Stomach (tissue), 8 donors: ENCODE measurements at regions not wholly inside any gene's neighbourhood (a gene's known extent, or its start where the extent isn't known, plus 50 kb on each side); places are given as distances from the start of the nearest gene placed in this dataset.
A peak's percentile ranks its signal among the peaks of the same experiment; 100 is the strongest.
"Not testable (repeated sequence)": the region's sequence is repeated elsewhere in the genome, so short reads cannot be mapped to it uniquely, and the experiment has no call there.

ENCODE experiments used
- DNase-seq, 2 donors: peaks; one replicate each; pipeline versions ENCODE4 v3.0.0 to v3.0.0-alpha.2; 2013 to 2019
- H3K27ac ChIP-seq, 5 donors: fragments of 200-600 bp in 4 of 5; sonication (generic) in 4 of 5; one replicate each; pipeline ENCODE4 v1.5.1; 2013 to 2019; ENCODE audit warnings: mild to moderate bottlenecking in 1 of 5, moderate library complexity in 1 of 5
- H3K27me3 ChIP-seq, 3 donors: fragments of 200-600 bp; sonication (generic); one replicate each; pipeline ENCODE4 v1.5.1; 2017 to 2019; ENCODE audit warnings: mixed run types in 1 of 3
- H3K36me3 ChIP-seq, 4 donors: fragments of 200-600 bp; sonication (generic); 1 replicate in 3 of 4; 2 replicates in 1 of 4; pipeline ENCODE4 v1.5.1; 2016 to 2019
- H3K4me1 ChIP-seq, 4 donors: fragments of 200-600 bp; sonication (generic); one replicate each; pipeline ENCODE4 v1.5.1; 2016 to 2019
- H3K4me3 ChIP-seq, 4 donors: fragments of 200-600 bp; sonication (generic) in 3 of 4; one replicate each; pipeline ENCODE4 v1.5.1; 2016 to 2019; ENCODE audit warnings: mild to moderate bottlenecking in 1 of 4
- H3K9me3 ChIP-seq, 4 donors: fragments of 200-600 bp; sonication (generic); one replicate each; pipeline ENCODE4 v1.5.1; 2016 to 2019
- EP300 ChIP-seq: sonication (generic); formaldehyde crosslinking; IDR thresholded peaks from one replicate; pipeline ENCODE4 v1.6.1; 2017; ENCODE audit warnings: antibody characterized with exemption
- POLR2A ChIP-seq, 4 donors: fragments of 450-650 bp; IDR thresholded peaks; one replicate each; pipeline ENCODE4 v1.6.1; 2016; ENCODE audit warnings: antibody characterized with exemption in 4 of 4, control low read depth in 2 of 4, mild to moderate bottlenecking in 1 of 4, moderate library complexity in 1 of 4
- POLR2AphosphoS5 ChIP-seq, 3 donors: sonication (generic); formaldehyde crosslinking; IDR thresholded peaks; one replicate each; pipeline ENCODE4 v1.6.1; 2016; ENCODE audit warnings: antibody characterized with exemption in 3 of 3
- WGBS, 5 donors: extraction: QIAGEN DNeasy Blood & Tissue Kit in 3 of 5; methylation state at CpG; one replicate each; pipeline versions ENCODE4 v1.1.5 to v1.1.7; 2013 to 2018; 5-methylcytosine and 5-hydroxymethylcytosine counted together
- intact Hi-C: fragments of 100-400 bp; cut with DNase I; formaldehyde crosslinking; loops from one replicate; pipeline ENCODE4 v1.15.1; 2023; ENCODE audit warnings: low total_unique reads
- TF ChIP-seq, protein P1 (sequence below), 7 experiments: fragments of 450-650 bp in 4 of 7; fragments of 200-600 bp in 3 of 7; sonication (generic) in 3 of 7; IDR thresholded peaks; one replicate each; pipeline ENCODE4 v1.5.1; 2016 to 2019; ENCODE audit warnings: antibody characterized with exemption in 7 of 7, control low read depth in 2 of 7, mild to moderate bottlenecking in 1 of 7
- donor health status: healthy with polysubstance abuse.
- donor health status: Bipolar disorder and iron deficiency.
- donor health status: healthy.

DNA sequence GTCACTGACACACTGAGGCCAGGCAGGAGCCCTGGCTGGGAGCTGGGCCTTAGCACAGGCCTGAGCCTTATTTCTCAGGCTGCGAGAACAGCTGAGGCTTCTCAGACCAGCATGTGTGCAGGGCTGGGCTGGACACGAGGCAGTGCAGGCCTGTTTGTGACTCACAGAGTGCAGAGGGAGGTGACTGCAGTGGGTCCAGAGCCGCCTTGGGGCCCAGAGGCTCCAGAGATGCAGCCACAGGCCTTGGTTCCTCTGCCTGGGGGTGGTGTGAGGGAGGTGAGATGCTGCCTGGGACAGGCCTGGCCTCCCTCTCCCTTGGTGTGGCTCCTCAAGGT, 61.2 kb upstream of the ETV3 start:
- TF ChIP-seq POLR2A (IDR thresholded peaks at IDR 0.05): no peak
- no peak for TF ChIP-seq POLR2AphosphoS5 (IDR thresholded peaks at IDR 0.05)
- no peak for TF ChIP-seq EP300
- TF ChIP-seq, protein P1, sequence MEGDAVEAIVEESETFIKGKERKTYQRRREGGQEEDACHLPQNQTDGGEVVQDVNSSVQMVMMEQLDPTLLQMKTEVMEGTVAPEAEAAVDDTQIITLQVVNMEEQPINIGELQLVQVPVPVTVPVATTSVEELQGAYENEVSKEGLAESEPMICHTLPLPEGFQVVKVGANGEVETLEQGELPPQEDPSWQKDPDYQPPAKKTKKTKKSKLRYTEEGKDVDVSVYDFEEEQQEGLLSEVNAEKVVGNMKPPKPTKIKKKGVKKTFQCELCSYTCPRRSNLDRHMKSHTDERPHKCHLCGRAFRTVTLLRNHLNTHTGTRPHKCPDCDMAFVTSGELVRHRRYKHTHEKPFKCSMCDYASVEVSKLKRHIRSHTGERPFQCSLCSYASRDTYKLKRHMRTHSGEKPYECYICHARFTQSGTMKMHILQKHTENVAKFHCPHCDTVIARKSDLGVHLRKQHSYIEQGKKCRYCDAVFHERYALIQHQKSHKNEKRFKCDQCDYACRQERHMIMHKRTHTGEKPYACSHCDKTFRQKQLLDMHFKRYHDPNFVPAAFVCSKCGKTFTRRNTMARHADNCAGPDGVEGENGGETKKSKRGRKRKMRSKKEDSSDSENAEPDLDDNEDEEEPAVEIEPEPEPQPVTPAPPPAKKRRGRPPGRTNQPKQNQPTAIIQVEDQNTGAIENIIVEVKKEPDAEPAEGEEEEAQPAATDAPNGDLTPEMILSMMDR (IDR thresholded peaks at IDR 0.05): no peak
- intact Hi-C loops: loop anchor here (5.0 to 10.0 kb wide), 2 partner anchors 165 to 288 kb away; no protein-coding TSS in a partner anchor
- Histone ChIP-seq H3K4me1 (peaks cover 0 to 18% (median 6%) of the 10 kb centered on the region in 4 donors), H3K36me3 (no peaks in the 10 kb centered on the region), H3K27ac (no peak overlapping the region), H3K27me3 (peaks cover 0 to 17% (median 15%) of the 10 kb centered on the region in 3 donors), H3K4me3 (no peak overlapping the region), H3K9me3 (no peaks in the 10 kb centered on the region)
- DNase-seq: peak in 1 of 2 donors; percentile 36
- WGBS, 5 donors: 50 to 77% (median 70%) methylated on average over 2 to 3 of the region's 3 CpGs

DNA sequence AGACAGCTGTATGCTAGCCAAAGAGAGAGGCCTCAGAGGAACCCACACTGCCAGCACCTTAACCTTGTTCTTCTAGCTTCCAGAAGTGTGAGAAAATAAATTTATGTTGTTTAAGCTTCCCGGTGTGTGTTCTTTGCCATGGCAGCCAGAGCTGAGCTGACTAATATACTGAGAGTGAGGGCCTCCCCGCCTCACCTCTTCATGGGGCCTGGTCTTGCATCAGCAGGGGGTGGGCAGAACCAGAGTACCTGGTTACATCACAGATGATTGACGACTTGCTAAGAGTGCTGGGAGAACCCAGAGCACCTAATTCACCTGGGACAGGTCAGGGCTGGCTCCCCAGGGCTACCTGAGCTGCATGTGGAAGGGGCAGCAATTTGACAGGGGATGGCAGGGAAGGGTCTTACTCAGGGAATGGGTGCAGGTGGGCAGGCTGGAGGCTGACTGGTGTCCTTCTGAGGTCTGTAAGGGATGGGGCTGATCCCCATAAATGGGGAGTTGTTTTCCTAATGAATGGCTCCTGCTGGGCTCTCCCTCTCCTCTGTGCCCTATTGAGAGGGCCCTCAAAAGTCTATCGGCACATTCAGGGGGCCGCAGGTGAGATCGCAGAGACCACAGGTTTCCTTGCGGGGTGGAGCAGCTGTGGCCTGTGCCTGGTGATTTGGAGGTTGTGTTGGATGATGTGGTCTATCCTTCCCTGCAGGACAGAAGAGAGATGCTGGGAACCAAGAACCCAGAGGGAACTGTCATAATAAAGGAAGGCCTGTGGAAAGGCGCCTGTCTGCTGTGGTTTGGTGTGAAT, 60.6 kb upstream of the ETV3 start:
- Histone ChIP-seq H3K4me1 (peaks cover 0 to 18% (median 6%) of the 10 kb centered on the region in 4 donors), H3K27ac (no peak overlapping the region), H3K27me3 (peaks cover 0 to 22% (median 19%) of the 10 kb centered on the region in 3 donors), H3K36me3 (no peaks in the 10 kb centered on the region), H3K4me3 (no peak overlapping the region), H3K9me3 (no peaks in the 10 kb centered on the region)
- WGBS, 5 donors: 73 to 90% (median 87%) methylated on average over 8 of the region's 8 CpGs
- peak in 1 of 2 donors; percentile 66 for DNase-seq
- intact Hi-C loops: loop anchor here (5.0 to 10.0 kb wide), 2 partner anchors 166 to 288 kb away; no protein-coding TSS in a partner anchor
- no peak for TF ChIP-seq POLR2AphosphoS5 (IDR thresholded peaks at IDR 0.05)

DNA sequence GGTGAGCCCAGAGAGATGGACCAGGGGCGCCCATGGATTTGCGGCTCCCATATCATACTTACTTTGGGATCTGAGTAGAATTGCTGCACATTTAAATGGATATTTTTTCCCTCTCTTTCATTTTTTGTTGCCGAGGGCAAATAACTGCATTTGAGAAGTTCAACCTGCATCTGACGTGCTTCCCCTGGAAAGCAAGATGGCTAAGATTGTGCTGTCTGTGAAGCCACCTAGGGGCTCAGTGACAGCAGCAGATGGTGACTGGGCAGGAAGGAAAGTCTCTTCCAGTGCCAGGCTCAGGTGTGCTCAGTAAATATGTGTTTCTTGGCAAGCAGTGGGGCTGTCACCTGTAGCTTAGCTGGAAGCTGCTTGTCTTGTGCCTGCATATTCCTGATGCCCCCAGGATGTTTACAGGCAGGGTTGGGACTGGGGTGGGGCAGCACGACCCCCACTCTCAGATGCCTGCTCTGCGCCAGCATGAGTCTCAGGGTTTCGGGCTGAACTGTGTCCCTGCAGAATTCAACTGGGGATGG, 59.8 kb upstream of the ETV3 start:
- no peaks in the 10 kb centered on the region for H3K9me3 ChIP-seq
- peak in 1 of 2 donors; percentile 51 for DNase-seq
- H3K27me3 ChIP-seq: peaks cover 0 to 31% (median 20%) of the 10 kb centered on the region in 3 donors
- TF ChIP-seq, protein P1 (IDR thresholded peaks at IDR 0.05): no peak
- TF ChIP-seq POLR2AphosphoS5 (IDR thresholded peaks at IDR 0.05): no peak
- TF ChIP-seq POLR2A (IDR thresholded peaks at IDR 0.05): no peak
- TF ChIP-seq EP300: no peak
- H3K27ac ChIP-seq: no peak overlapping the region
- no peaks in the 10 kb centered on the region for H3K36me3 ChIP-seq
- intact Hi-C loops: loop anchor here (5.0 to 10.0 kb wide), 2 partner anchors 167 to 289 kb away; no protein-coding TSS in a partner anchor
- H3K4me3 ChIP-seq: no peak overlapping the region
- WGBS, 5 donors: 70 to 85% (median 77%) methylated on average over 7 of the region's 7 CpGs
- peaks cover 0 to 18% (median 8%) of the 10 kb centered on the region in 4 donors for H3K4me1 ChIP-seq

DNA sequence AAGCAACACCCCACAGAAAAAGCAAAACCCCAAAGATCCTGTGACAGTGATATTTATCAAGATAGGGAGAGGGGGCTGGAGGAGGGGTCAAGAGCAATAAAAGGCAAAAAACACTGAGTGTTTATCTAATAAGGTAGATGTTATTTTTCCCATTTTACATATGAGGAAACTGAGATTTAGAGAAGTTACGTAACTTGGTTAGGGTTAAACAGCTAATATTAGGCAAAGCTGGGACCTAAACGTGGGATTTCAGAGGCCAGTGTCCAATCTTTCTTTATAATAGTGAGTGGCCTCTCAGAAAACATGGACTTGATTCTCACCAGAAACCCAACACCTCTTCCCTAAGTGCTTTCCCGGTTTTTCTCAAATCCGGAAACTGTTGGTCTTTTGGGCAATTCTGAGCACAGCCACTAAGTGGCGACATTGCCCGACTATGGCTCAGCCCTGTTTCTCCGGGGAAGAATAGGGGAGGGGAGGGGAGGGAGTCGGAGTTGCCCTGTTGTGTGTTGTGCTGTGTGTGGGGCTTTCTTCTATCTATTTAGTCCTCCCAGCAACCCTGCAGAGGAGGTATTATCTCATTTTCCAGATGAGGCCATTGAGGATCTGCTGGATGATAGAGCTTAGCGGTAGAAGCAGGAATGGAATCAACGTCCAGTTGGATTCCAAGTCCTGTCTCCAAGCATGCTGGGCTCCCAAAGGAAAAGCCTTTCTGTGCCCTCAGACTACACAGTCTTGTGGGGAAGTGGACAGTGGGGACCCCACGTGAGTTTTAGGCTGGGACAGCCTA, 58.7 kb upstream of the ETV3 start:
- H3K4me1 ChIP-seq: peaks cover 0 to 18% (median 8%) of the 10 kb centered on the region in 4 donors
- DNase-seq, H3K36me3 ChIP-seq, H3K4me3 ChIP-seq, H3K27ac ChIP-seq, H3K9me3 ChIP-seq: not testable (repeated sequence)
- H3K27me3 ChIP-seq: peaks cover 0 to 32% (median 20%) of the 10 kb centered on the region in 3 donors
- TF ChIP-seq, protein P1 (IDR thresholded peaks at IDR 0.05): peak in 1 of 7 experiments; percentile 56
- WGBS, 5 donors: 27 to 42% (median 37%) methylated on average over 5 to 10 of the region's 11 CpGs
- intact Hi-C loops: loop anchor here (5.0 to 10.0 kb wide), 2 partner anchors 168 to 290 kb away; no protein-coding TSS in a partner anchor
